H1 (cell line): ENCODE measurements at regions not wholly inside any gene's neighbourhood (a gene's known extent, or its start where the extent isn't known, plus 50 kb on each side); places are given as distances from the start of the nearest gene placed in this dataset.

Source experiments
- CTCF ChIA-PET: fragments of 300-600 bp; sonication (Branson Sonifier 250); formaldehyde crosslinking; loops from one replicate; lab custom pipeline; 2021; ENCODE audit not compliant: partially characterized antibody; lab: Charles Lee
- POLR2A ChIA-PET: fragments of 300-600 bp; sonication (Branson Sonifier 250); formaldehyde crosslinking; loops from one replicate; lab custom pipeline; 2021; ENCODE audit warnings: inconsistent platforms; ENCODE audit not compliant: partially characterized antibody; lab: Charles Lee
- DNase-seq, 2 experiments: peaks; one replicate each; pipeline versions ENCODE4 v3.0.0 to v3.0.0-alpha.2; 2010 to 2022; ENCODE audit warnings: low spot score in 2 of 2, low read depth in 1 of 2, mixed read lengths in 1 of 2
- FAIRE-seq: peaks from 2 replicates; lab custom pipeline; 2011; peaks lifted over from hg19 to GRCh38; lab: Jason Lieb, UNC
- H2AFZ ChIP-seq: 2 replicates; pipeline ENCODE4 v1.8.1; 2012; ENCODE audit warnings: low read length, inconsistent platforms
- H2AK5ac ChIP-seq: 2 replicates; pipeline ENCODE4 v1.6.1; 2013; ENCODE audit warnings: low read depth, low read length
- H2BK120ac ChIP-seq: replicated peaks from 2 replicates; pipeline ENCODE3; 2013; ENCODE audit warnings: low read depth, low read length, inconsistent platforms
- H2BK12ac ChIP-seq: 2 replicates; pipeline ENCODE4 v1.6.1; 2013; ENCODE audit warnings: low read depth, low read length
- H2BK15ac ChIP-seq: 2 replicates; pipeline ENCODE4 v1.6.1; 2013; ENCODE audit warnings: low read length
- H2BK20ac ChIP-seq: 2 replicates; pipeline ENCODE4 v1.6.1; 2013; ENCODE audit warnings: low read length
- H2BK5ac ChIP-seq: 2 replicates; pipeline ENCODE4 v1.6.1; 2013; ENCODE audit warnings: low read depth, low read length
- H3K14ac ChIP-seq: 2 replicates; pipeline ENCODE4 v1.6.1; 2013; ENCODE audit warnings: inconsistent platforms; ENCODE audit not compliant: insufficient read length
- H3K18ac ChIP-seq: 2 replicates; pipeline ENCODE4 v1.6.1; 2013; ENCODE audit warnings: low read length; ENCODE audit errors: extremely low read depth
- H3K23ac ChIP-seq: 2 replicates; pipeline ENCODE4 v1.6.1; 2013; ENCODE audit warnings: inconsistent platforms; ENCODE audit not compliant: insufficient read length
- H3K23me2 ChIP-seq: 2 replicates; pipeline ENCODE4 v1.6.1; 2013; ENCODE audit warnings: low read depth, low read length
- H3K27ac ChIP-seq: 2 replicates; pipeline ENCODE4 v1.6.1; 2011; ENCODE audit warnings: low read depth, low read length, inconsistent platforms
- H3K27me3 ChIP-seq, 4 experiments: replicated peaks in 1 of 4; 1 replicate in 1 of 4; 2 replicates in 3 of 4; pipeline versions ENCODE4 v1.6.1 to v1.8.1; 2011 to 2013; ENCODE audit warnings: low read length in 3 of 4, mild to moderate bottlenecking in 3 of 4, inconsistent platforms in 2 of 4, mixed read lengths in 2 of 4, moderate library complexity in 1 of 4; ENCODE audit not compliant: control insufficient read depth in 3 of 4, insufficient read depth in 3 of 4; ENCODE audit errors: extremely low read depth in 1 of 4
- H3K36me3 ChIP-seq, 4 experiments: 2 replicates each; pipeline versions ENCODE4 v1.6.1 to v1.8.1; 2011 to 2013; ENCODE audit warnings: mild to moderate bottlenecking in 4 of 4, low read length in 3 of 4, moderate library complexity in 2 of 4, control low read depth in 1 of 4, inconsistent platforms in 1 of 4; ENCODE audit not compliant: insufficient read depth in 4 of 4, control insufficient read depth in 2 of 4
- H3K4ac ChIP-seq: replicated peaks from 2 replicates; pipeline ENCODE3; 2013; ENCODE audit warnings: low read length, low read depth, mixed read lengths, inconsistent platforms; ENCODE audit not compliant: insufficient read length
- H3K4me1 ChIP-seq, 4 experiments: replicated peaks in 1 of 4; 1 replicate in 1 of 4; 2 replicates in 3 of 4; pipeline versions ENCODE4 v1.6.1 to v1.8.1; 2011 to 2013; ENCODE audit warnings: low read length in 3 of 4, inconsistent platforms in 2 of 4, mixed read lengths in 1 of 4; ENCODE audit not compliant: insufficient read depth in 4 of 4, control insufficient read depth in 3 of 4
- H3K4me2 ChIP-seq, 2 experiments: 2 replicates each; pipeline versions ENCODE4 v1.6.1 to v1.8.1; 2011 to 2013; ENCODE audit warnings: low read depth in 2 of 2, low read length in 2 of 2, control low read depth in 1 of 2, inconsistent platforms in 1 of 2, mild to moderate bottlenecking in 1 of 2; ENCODE audit not compliant: insufficient read depth in 1 of 2
- H3K4me3 ChIP-seq, 4 experiments: fragments of 200-600, 300-600 bp in 1 of 4; sonication (generic), shearing (Covaris generic), sonication (Bioruptor Twin) in 1 of 4; 2 replicates each; pipeline versions ENCODE4 v1.5.1 to v1.8.1; 2011 to 2016; ENCODE audit warnings: low read length in 4 of 4, low read depth in 3 of 4, control low read depth in 2 of 4, inconsistent platforms in 2 of 4, mild to moderate bottlenecking in 2 of 4, mixed read lengths in 1 of 4, moderate library complexity in 1 of 4; ENCODE audit not compliant: insufficient read depth in 2 of 4; ENCODE audit errors: extremely low read depth in 1 of 4
- H3K56ac ChIP-seq: replicated peaks from 2 replicates; pipeline ENCODE3; 2013; ENCODE audit warnings: low read depth, mild to moderate bottlenecking, mixed read lengths, low read length, inconsistent platforms; ENCODE audit not compliant: insufficient read length
- H3K79me1 ChIP-seq: 2 replicates; pipeline ENCODE4 v1.6.1; 2013; ENCODE audit warnings: low read depth, low read length, control low read depth
- H3K79me2 ChIP-seq, 2 experiments: 2 replicates each; pipeline versions ENCODE4 v1.6.1 to v1.8.1; 2012 to 2013; ENCODE audit warnings: low read length in 2 of 2, mild to moderate bottlenecking in 2 of 2, inconsistent platforms in 1 of 2; ENCODE audit not compliant: insufficient read depth in 2 of 2, control insufficient read depth in 1 of 2
- H3K9ac ChIP-seq, 4 experiments: replicated peaks in 1 of 4; 1 replicate in 1 of 4; 2 replicates in 3 of 4; pipeline versions ENCODE4 v1.6.1 to v1.8.1; 2011 to 2013; ENCODE audit warnings: low read depth in 3 of 4, low read length in 3 of 4, control low read depth in 2 of 4, mild to moderate bottlenecking in 2 of 4, moderate library complexity in 2 of 4, inconsistent platforms in 1 of 4; ENCODE audit errors: extremely low read depth in 1 of 4
- H3K9me3 ChIP-seq, 2 experiments: 2 replicates each; pipeline versions ENCODE4 v1.6.1 to v1.8.1; 2012 to 2013; ENCODE audit warnings: mild to moderate bottlenecking in 2 of 2, moderate library complexity in 2 of 2, control low read depth in 1 of 2, inconsistent platforms in 1 of 2, low read depth in 1 of 2, low read length in 1 of 2, mixed read lengths in 1 of 2; ENCODE audit not compliant: insufficient read depth in 2 of 2
- H4K20me1 ChIP-seq, 2 experiments: replicated peaks in 1 of 2; 2 replicates each; pipeline versions ENCODE3 to v1.8.1; 2011 to 2013; ENCODE audit warnings: inconsistent platforms in 2 of 2, low read length in 2 of 2, mild to moderate bottlenecking in 1 of 2; ENCODE audit not compliant: insufficient read depth in 2 of 2, control insufficient read depth in 1 of 2
- H4K5ac ChIP-seq: 2 replicates; pipeline ENCODE4 v1.6.1; 2013; ENCODE audit warnings: low read length, low read depth, mixed read lengths, inconsistent platforms; ENCODE audit not compliant: insufficient read length
- H4K8ac ChIP-seq: 2 replicates; pipeline ENCODE4 v1.8.0; 2013; ENCODE audit warnings: mild to moderate bottlenecking, moderate library complexity, low read length, inconsistent platforms; ENCODE audit not compliant: insufficient read depth; ENCODE audit errors: extremely low read depth
- H4K91ac ChIP-seq: replicated peaks from 2 replicates; pipeline ENCODE3; 2013; ENCODE audit warnings: low read length, mixed read lengths, inconsistent platforms; ENCODE audit not compliant: insufficient read length
- KDM4A ChIP-seq: IDR thresholded peaks from one replicate; pipeline ENCODE4 v1.7.1; 2012; ENCODE audit warnings: low read depth, mild to moderate bottlenecking, moderate library complexity, low read length, inconsistent platforms; ENCODE audit not compliant: severe bottlenecking
- SIRT6 ChIP-seq: IDR thresholded peaks from one replicate; pipeline ENCODE4 v1.7.1; 2012; ENCODE audit warnings: low read length, inconsistent platforms
- TAF1 ChIP-seq: IDR thresholded peaks from 2 replicates; pipeline ENCODE4 v1.6.1; 2011; ENCODE audit warnings: mild to moderate bottlenecking, low read depth, low read length
- WGBS, 2 experiments: shearing (Covaris generic) in 1 of 2; methylation state at CpG; one replicate each; pipeline versions ENCODE4 v1.1.6 to v1.1.7; 2013 to 2015; ENCODE audit warnings: low lambda C conversion rate in 2 of 2, mixed read lengths in 2 of 2, inconsistent platforms in 1 of 2, low coverage in 1 of 2, missing lambda C conversion rate in 1 of 2; ENCODE audit not compliant: insufficient replicate concordance in 2 of 2, insufficient coverage in 1 of 2, insufficient read length in 1 of 2; ENCODE audit errors: extremely low coverage in 1 of 2, missing lambda C conversion rate in 1 of 2; 5-methylcytosine and 5-hydroxymethylcytosine counted together

GRCh38 chr3:161744366-161744765 is 247.8 kb downstream of the OTOL1 start:
- DNase-seq (no peak), FAIRE-seq (no peak)
- H3K4ac ChIP-seq: no peak overlapping the region
- H3K23ac ChIP-seq: no peak overlapping the region
- H4K91ac ChIP-seq: no peak overlapping the region
- no peaks in the 10 kb centered on the region for H3K4me1 ChIP-seq
- ChIA-PET POLR2A (no interaction called here), CTCF (interaction anchor here (0.5 kb wide), 1 partner anchor 9 kb away, joined by 4 read pairs; no protein-coding TSS in a partner anchor)
- H3K4me3 ChIP-seq: no peak overlapping the region
- H3K14ac ChIP-seq: no peak overlapping the region
- WGBS, 2 experiments: 89% methylated on average over 4 of the region's 4 CpGs; no CpG with 5 or more reads in 1 of the 2 experiments
- no peak overlapping the region for H4K5ac ChIP-seq
- no peak overlapping the region for H2AFZ ChIP-seq
- H3K36me3 ChIP-seq: no peaks in the 10 kb centered on the region
- H3K27ac ChIP-seq: no peak overlapping the region
- H4K20me1 ChIP-seq: no peaks in the 10 kb centered on the region
- no peak overlapping the region for H2BK15ac ChIP-seq
- H3K9ac ChIP-seq: no peak overlapping the region
- no peak overlapping the region for H4K8ac ChIP-seq
- H2BK120ac ChIP-seq: no peak overlapping the region
- no peak overlapping the region for H2AK5ac ChIP-seq
- no peak for TF ChIP-seq KDM4A
- no peak for TF ChIP-seq SIRT6
- TF ChIP-seq TAF1: no peak
- TF ChIP-seq, all 59 proteins: peak for 0
- Histone ChIP-seq H3K79me1 (no peaks in the 10 kb centered on the region), H3K79me2 (no peaks in the 10 kb centered on the region), H3K18ac (no peak overlapping the region), H2BK20ac (no peak overlapping the region), H3K4me2 (no peak overlapping the region), H3K27me3 (no peaks in the 10 kb centered on the region), H3K23me2 (no peaks in the 10 kb centered on the region), H3K9me3 (no peaks in the 10 kb centered on the region), H3K56ac (no peak overlapping the region), H2BK5ac (no peak overlapping the region), H2BK12ac (no peak overlapping the region)
